Common myeloid progenitor, CD34-positive (primary cell): ENCODE measurements at regions not wholly inside any gene's neighbourhood (a gene's known extent, or its start where the extent isn't known, plus 50 kb on each side); places are given as distances from the start of the nearest gene placed in this dataset.

Source experiments
- CTCF ChIA-PET: fragments of 350-600 bp; sonication (Branson Sonifier 250); formaldehyde crosslinking; loops from one replicate; lab custom pipeline; 2021; ENCODE audit warnings: antibody characterized with exemption; lab: Charles Lee
- POLR2A ChIA-PET: fragments of 350-600 bp; sonication (Branson Sonifier 250); formaldehyde crosslinking; loops from one replicate; lab custom pipeline; 2021; ENCODE audit warnings: antibody characterized with exemption; lab: Charles Lee
- DNase-seq, 3 donors: peaks; one replicate each; pipeline versions ENCODE4 v3.0.0 to v3.0.0-alpha.2; 2013
- H3K27ac ChIP-seq, 2 experiments: 1 replicate in 1 of 2; 2 replicates in 1 of 2; pipeline ENCODE4 v1.7.0; 2013; ENCODE audit warnings: inconsistent platforms in 2 of 2, low read length in 2 of 2, mild to moderate bottlenecking in 2 of 2, low read depth in 1 of 2, moderate library complexity in 1 of 2; ENCODE audit not compliant: severe bottlenecking in 2 of 2, insufficient read depth in 1 of 2, poor library complexity in 1 of 2
- H3K27me3 ChIP-seq, 5 experiments: replicated peaks in 2 of 5; 1 replicate in 3 of 5; 2 replicates in 2 of 5; pipeline versions ENCODE4 v1.6.1 to v1.7.0; 2013; ENCODE audit warnings: low read length in 4 of 5, mild to moderate bottlenecking in 2 of 5, moderate library complexity in 2 of 5, inconsistent platforms in 1 of 5; ENCODE audit not compliant: insufficient read depth in 5 of 5, control insufficient read depth in 4 of 5
- H3K36me3 ChIP-seq, 4 experiments: 1 replicate in 2 of 4; 2 replicates in 2 of 4; pipeline versions ENCODE4 v1.6.1 to v1.7.0; 2013; ENCODE audit warnings: low read length in 3 of 4, control low read depth in 1 of 4, mild to moderate bottlenecking in 1 of 4; ENCODE audit not compliant: control insufficient read depth in 4 of 4, insufficient read depth in 4 of 4
- H3K4me1 ChIP-seq, 4 experiments: 1 replicate in 3 of 4; 2 replicates in 1 of 4; pipeline versions ENCODE4 v1.6.1 to v1.7.1; 2013; ENCODE audit warnings: low read length in 3 of 4, mild to moderate bottlenecking in 3 of 4, control low read depth in 1 of 4, inconsistent platforms in 1 of 4, moderate library complexity in 1 of 4; ENCODE audit not compliant: control insufficient read depth in 4 of 4, insufficient read depth in 4 of 4; ENCODE audit errors: control extremely low read depth in 1 of 4
- H3K4me3 ChIP-seq, 7 experiments: 1 replicate in 4 of 7; 2 replicates in 3 of 7; pipeline versions ENCODE4 v1.5.1 to v1.7.0; 2013; ENCODE audit warnings: mild to moderate bottlenecking in 7 of 7, low read length in 6 of 7, moderate library complexity in 6 of 7, inconsistent platforms in 2 of 7, low read depth in 2 of 7, control low read depth in 1 of 7; ENCODE audit not compliant: insufficient read depth in 4 of 7, control insufficient read depth in 1 of 7; ENCODE audit errors: extremely low read depth in 1 of 7
- H3K9me3 ChIP-seq, 5 experiments: 1 replicate in 4 of 5; 2 replicates in 1 of 5; pipeline versions ENCODE4 v1.6.1 to v1.7.1; 2013; ENCODE audit warnings: low read length in 4 of 5, mild to moderate bottlenecking in 2 of 5, inconsistent platforms in 1 of 5, low read depth in 1 of 5, moderate library complexity in 1 of 5; ENCODE audit not compliant: control insufficient read depth in 4 of 5, insufficient read depth in 2 of 5; ENCODE audit errors: control extremely low read depth in 1 of 5
- WGBS: methylation state at CpG from one replicate; pipeline ENCODE4 v1.1.5; 2013; ENCODE audit not compliant: insufficient coverage; 5-methylcytosine and 5-hydroxymethylcytosine counted together

DNA sequence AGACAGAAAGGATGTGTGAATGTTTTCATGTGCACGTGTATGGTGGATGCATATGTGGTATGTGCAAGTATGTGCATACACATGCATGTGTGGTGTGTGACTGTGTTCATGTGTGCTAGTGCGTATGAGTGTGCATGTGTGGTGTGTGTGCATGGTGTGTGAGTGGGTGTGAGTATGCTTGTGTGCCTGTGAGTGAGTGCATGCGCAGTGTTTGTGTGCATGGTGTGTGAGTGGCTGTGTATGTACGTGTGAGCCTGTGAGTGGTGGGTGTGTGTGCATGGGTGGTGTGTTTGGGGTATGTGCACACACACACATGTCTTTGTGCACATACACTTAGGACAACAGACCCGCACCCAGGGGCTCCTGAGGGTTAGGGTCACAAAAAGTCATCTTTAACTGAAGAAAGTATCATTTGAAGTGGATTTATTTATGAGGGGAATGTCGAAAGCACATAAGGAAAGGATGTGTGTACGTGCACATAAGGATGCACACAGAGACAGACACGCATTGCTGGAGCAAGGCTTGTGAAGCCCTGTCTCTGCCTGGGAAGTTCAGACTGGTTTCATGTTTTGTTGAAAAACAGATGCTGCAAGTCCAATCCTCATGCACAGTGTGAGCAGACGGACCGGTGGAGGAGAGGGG is 237.0 kb downstream of the SYK start:
- Histone ChIP-seq H3K9me3 (no peaks in the 10 kb centered on the region), H3K27ac (no peak overlapping the region), H3K27me3 (peaks cover 0 to 6% (median 0%) of the 10 kb centered on the region in 5 experiments), H3K4me1 (peaks cover 0 to 17% (median 13%) of the 10 kb centered on the region in 4 experiments), H3K4me3 (no peak overlapping the region), H3K36me3 (no peaks in the 10 kb centered on the region)
- 90% methylated on average over 8 of the region's 10 CpGs for WGBS
- ChIA-PET POLR2A (no interaction called here), CTCF (interaction anchor here (2.8 kb wide), 1 partner anchor 387 kb away, joined by 16 read pairs; no protein-coding TSS in a partner anchor)
- DNase-seq, result no peak

DNA sequence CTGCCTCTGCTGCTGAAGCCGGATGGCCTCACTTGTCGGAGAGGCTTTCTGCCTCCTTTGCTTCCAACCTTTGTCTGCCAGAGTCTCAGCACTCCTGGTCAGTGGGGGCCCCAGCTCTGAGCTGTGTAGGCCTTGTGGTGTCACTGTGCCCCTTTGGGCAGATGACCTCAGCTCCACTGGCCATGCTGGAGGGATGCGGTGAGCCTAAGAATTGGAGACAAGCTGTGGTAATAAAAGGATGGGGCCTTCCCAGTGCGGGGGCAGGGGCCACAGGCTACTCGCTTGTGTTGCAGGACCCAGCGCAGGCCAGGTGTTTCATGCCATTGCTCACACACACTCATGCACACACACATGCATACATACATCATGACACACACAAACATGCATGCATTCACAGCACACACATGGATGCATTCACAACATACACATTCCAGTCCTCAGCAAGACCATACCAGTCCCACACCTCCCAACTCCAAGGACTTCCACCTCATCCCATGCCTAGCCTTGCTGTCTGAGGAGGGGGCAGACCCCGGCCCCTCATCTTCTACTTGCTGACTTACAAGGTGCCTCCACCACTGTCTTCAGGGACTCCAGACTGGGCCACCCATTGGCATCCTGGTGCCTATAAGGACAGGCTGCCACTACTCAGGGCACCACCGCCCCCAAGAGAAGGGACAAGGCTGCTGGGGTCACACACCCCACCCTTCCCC is 237.7 kb downstream of the SYK start:
- 94% methylated on average over 4 of the region's 8 CpGs for WGBS
- DNase-seq, result no peak
- no peak overlapping the region for H3K4me3 ChIP-seq
- ChIA-PET POLR2A (no interaction called here), CTCF (interaction anchor here (2.8 kb wide), 1 partner anchor 386 kb away, joined by 16 read pairs; no protein-coding TSS in a partner anchor)
- peaks cover 0 to 8% (median 0%) of the 10 kb centered on the region in 5 experiments for H3K27me3 ChIP-seq
- no peaks in the 10 kb centered on the region for H3K36me3 ChIP-seq
- no peak overlapping the region for H3K27ac ChIP-seq
- H3K4me1 ChIP-seq, result peaks cover 0 to 17% (median 13%) of the 10 kb centered on the region in 4 experiments
- H3K9me3 ChIP-seq, result no peaks in the 10 kb centered on the region

GRCh38 chr9:91039835-91040140 is 238.2 kb downstream of the SYK start:
- Histone ChIP-seq H3K4me3 (no peak overlapping the region), H3K27ac (no peak overlapping the region), H3K4me1 (peaks cover 0 to 17% (median 13%) of the 10 kb centered on the region in 4 experiments), H3K36me3 (no peaks in the 10 kb centered on the region), H3K9me3 (no peaks in the 10 kb centered on the region), H3K27me3 (peaks cover 0 to 13% (median 0%) of the 10 kb centered on the region in 5 experiments)
- 87% methylated on average over 8 of the region's 8 CpGs for WGBS
- no peak for DNase-seq
- CTCF ChIA-PET, result no interaction called here
- POLR2A ChIA-PET, result no interaction called here

GRCh38 chr9:91040371-91041215 is 239.0 kb downstream of the SYK start:
- 100% methylated on average over 8 of the region's 14 CpGs for WGBS
- H3K9me3 ChIP-seq, result no peaks in the 10 kb centered on the region
- no peak overlapping the region for H3K4me3 ChIP-seq
- peaks cover 0 to 20% (median 0%) of the 10 kb centered on the region in 5 experiments for H3K27me3 ChIP-seq
- no peak overlapping the region for H3K27ac ChIP-seq
- POLR2A ChIA-PET, result no interaction called here
- CTCF ChIA-PET, result no interaction called here
- DNase-seq, result no peak
- H3K4me1 ChIP-seq, result peaks cover 0 to 17% (median 13%) of the 10 kb centered on the region in 4 experiments
- H3K36me3 ChIP-seq, result no peaks in the 10 kb centered on the region

DNA sequence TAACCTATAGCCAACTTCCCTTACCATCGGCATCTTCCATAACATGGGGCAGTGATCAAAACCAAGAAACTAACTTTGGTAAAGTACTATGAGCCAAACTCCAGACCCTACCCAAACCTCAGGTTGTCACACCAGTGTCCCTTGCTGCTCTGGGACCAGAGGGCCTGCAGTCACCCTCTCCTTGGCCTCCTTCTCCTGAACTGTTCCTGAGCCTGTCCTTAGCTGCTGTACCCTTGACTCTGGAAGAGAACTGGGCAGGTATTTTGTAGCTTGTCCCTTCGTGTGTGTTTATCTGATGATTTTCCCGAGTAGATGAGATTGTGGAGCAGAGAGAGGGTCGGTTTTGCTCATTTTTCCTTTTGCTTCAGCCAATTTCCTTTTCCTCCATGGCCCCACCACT is 240.4 kb downstream of the SYK start:
- DNase-seq, result no peak
- Histone ChIP-seq H3K36me3 (no peaks in the 10 kb centered on the region), H3K4me3 (no peak overlapping the region), H3K27me3 (peaks cover 0 to 27% (median 0%) of the 10 kb centered on the region in 5 experiments), H3K4me1 (peaks cover 0 to 10% (median 8%) of the 10 kb centered on the region in 4 experiments), H3K9me3 (no peaks in the 10 kb centered on the region), H3K27ac (no peak overlapping the region)
- ChIA-PET CTCF (interaction anchor here (1.0 kb wide), 1 partner anchor 29 kb away, joined by 3 read pairs; no protein-coding TSS in a partner anchor), POLR2A (no interaction called here)
- WGBS, result 82% methylated on average over 1 of the region's 4 CpGs

DNA sequence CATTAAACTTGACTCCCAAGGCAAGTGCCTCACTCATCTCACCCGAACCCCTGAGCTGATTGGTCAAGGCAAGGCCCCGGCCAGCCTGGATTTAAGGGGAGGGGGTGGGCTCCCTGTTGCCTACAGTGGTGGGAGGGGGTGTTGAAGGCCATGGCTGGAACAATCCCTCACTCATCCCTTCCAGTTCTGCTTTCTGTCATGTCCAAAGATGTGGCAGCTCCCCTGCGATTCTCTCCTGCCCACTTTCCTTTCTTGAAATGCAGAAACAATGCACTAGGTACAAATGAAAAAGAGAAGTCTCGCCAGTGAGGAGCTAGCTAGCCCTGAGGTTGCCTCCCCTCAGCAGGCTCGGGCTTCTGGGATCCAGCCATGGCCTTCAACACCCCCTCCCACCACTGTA is 240.9 kb downstream of the SYK start:
- H3K4me1 ChIP-seq, result peaks cover 0 to 7% (median 3%) of the 10 kb centered on the region in 4 experiments
- whole genome bisulfite sequencing, result 100% methylated on average over 2 of the region's 5 CpGs
- H3K4me3 ChIP-seq, result no peak overlapping the region
- DNase-seq, result no peak
- CTCF ChIA-PET, result no interaction called here
- POLR2A ChIA-PET, result no interaction called here
- no peaks in the 10 kb centered on the region for H3K9me3 ChIP-seq
- no peak overlapping the region for H3K27ac ChIP-seq
- H3K27me3 ChIP-seq, result peaks cover 0 to 27% (median 0%) of the 10 kb centered on the region in 5 experiments
- no peaks in the 10 kb centered on the region for H3K36me3 ChIP-seq
